Keratinocyte (primary cell): ENCODE measurements at regions not wholly inside any gene's neighbourhood (a gene's known extent, or its start where the extent isn't known, plus 50 kb on each side); places are given as distances from the start of the nearest gene placed in this dataset.

Source experiments
- DNase-seq: peaks from one replicate; pipeline ENCODE4 v3.0.0-alpha.2; 2011; ENCODE audit warnings: low read depth, missing footprints, low spot score
- FAIRE-seq: peaks from 2 replicates; lab custom pipeline; 2011; peaks lifted over from hg19 to GRCh38; lab: Jason Lieb, UNC
- H2AFZ ChIP-seq: 2 replicates; pipeline ENCODE4 v1.6.0; 2012; ENCODE audit warnings: low read length, control low read depth, inconsistent platforms; ENCODE audit not compliant: control insufficient read depth
- H3K27ac ChIP-seq: 2 replicates; pipeline ENCODE4 v1.5.1; 2011; ENCODE audit warnings: low read length; ENCODE audit not compliant: control insufficient read depth, insufficient read depth
- H3K27me3 ChIP-seq: 3 replicates; pipeline ENCODE4 v1.6.0; 2011; ENCODE audit warnings: low read length; ENCODE audit not compliant: control insufficient read depth, insufficient read depth; ENCODE audit errors: extremely low read depth
- H3K36me3 ChIP-seq, 2 experiments: 2 replicates in 1 of 2; 3 replicates in 1 of 2; pipeline ENCODE4 v1.5.1; 2011; ENCODE audit warnings: low read length in 2 of 2, mild to moderate bottlenecking in 1 of 2; ENCODE audit not compliant: control insufficient read depth in 2 of 2, insufficient read depth in 2 of 2; ENCODE audit errors: extremely low read depth in 1 of 2
- H3K4me1 ChIP-seq: 3 replicates; pipeline ENCODE4 v1.5.1; 2011; ENCODE audit warnings: low read length; ENCODE audit not compliant: control insufficient read depth, insufficient read depth; ENCODE audit errors: extremely low read depth
- H3K4me2 ChIP-seq: 3 replicates; pipeline ENCODE4 v1.6.0; 2011; ENCODE audit warnings: low read depth, low read length; ENCODE audit not compliant: control insufficient read depth, insufficient read depth; ENCODE audit errors: extremely low read depth
- H3K4me3 ChIP-seq, 3 experiments: fragments of 200-600 bp in 1 of 3; sonication (generic) in 1 of 3; 2 replicates in 2 of 3; 3 replicates in 1 of 3; pipeline ENCODE4 v1.5.1; 2011 to 2016; ENCODE audit warnings: low read length in 3 of 3, mild to moderate bottlenecking in 3 of 3, control low read depth in 2 of 3, inconsistent platforms in 1 of 3, low read depth in 1 of 3, mixed read lengths in 1 of 3, mixed run types in 1 of 3, moderate library complexity in 1 of 3; ENCODE audit not compliant: control insufficient read depth in 2 of 3, insufficient read depth in 2 of 3; ENCODE audit errors: extremely low read depth in 1 of 3
- H3K79me2 ChIP-seq: 2 replicates; pipeline ENCODE4 v1.6.0; 2012; ENCODE audit warnings: low read length; ENCODE audit not compliant: control insufficient read depth, insufficient read depth
- H3K9ac ChIP-seq: 3 replicates; pipeline ENCODE4 v1.6.0; 2011; ENCODE audit warnings: low read length; ENCODE audit not compliant: control insufficient read depth, insufficient read depth; ENCODE audit errors: extremely low read depth
- H3K9me1 ChIP-seq: 3 replicates; pipeline ENCODE4 v1.6.0; 2011; ENCODE audit warnings: low read length; ENCODE audit not compliant: control insufficient read depth, insufficient read depth; ENCODE audit errors: extremely low read depth
- H3K9me3 ChIP-seq: 2 replicates; pipeline ENCODE4 v1.5.1; 2012; ENCODE audit warnings: low read depth, low read length; ENCODE audit not compliant: control insufficient read depth
- H4K20me1 ChIP-seq: 3 replicates; pipeline ENCODE4 v1.6.0; 2011; ENCODE audit warnings: low read length; ENCODE audit not compliant: control insufficient read depth, insufficient read depth; ENCODE audit errors: extremely low read depth
- EZH2 ChIP-seq: IDR thresholded peaks from one replicate; pipeline ENCODE4 v1.6.1; 2012; ENCODE audit warnings: inconsistent platforms, mild to moderate bottlenecking, low read length, moderate library complexity
- dilution Hi-C: fragments of 300-500 bp; cut with MboI; formaldehyde crosslinking; loops from one replicate; pipeline ENCODE4 v1.7.0; 2020; ENCODE audit warnings: low sequenced_read_pairs; ENCODE audit not compliant: extremely low pct_ligation_motif_present
- TF ChIP-seq, protein P1 (sequence below), 3 experiments: IDR thresholded peaks in 1 of 3; conservative IDR thresholded peaks in 1 of 3; optimal IDR thresholded peaks in 1 of 3; 2 replicates in 2 of 3; 3 replicates in 1 of 3; pipeline versions ENCODE3 to v1.5.1; 2011; ENCODE audit warnings: low read length in 3 of 3, mild to moderate bottlenecking in 3 of 3, moderate library complexity in 2 of 3, control low read depth in 1 of 3, inconsistent platforms in 1 of 3; ENCODE audit not compliant: insufficient read depth in 2 of 3; ENCODE audit errors: extremely low read depth in 1 of 3

DNA sequence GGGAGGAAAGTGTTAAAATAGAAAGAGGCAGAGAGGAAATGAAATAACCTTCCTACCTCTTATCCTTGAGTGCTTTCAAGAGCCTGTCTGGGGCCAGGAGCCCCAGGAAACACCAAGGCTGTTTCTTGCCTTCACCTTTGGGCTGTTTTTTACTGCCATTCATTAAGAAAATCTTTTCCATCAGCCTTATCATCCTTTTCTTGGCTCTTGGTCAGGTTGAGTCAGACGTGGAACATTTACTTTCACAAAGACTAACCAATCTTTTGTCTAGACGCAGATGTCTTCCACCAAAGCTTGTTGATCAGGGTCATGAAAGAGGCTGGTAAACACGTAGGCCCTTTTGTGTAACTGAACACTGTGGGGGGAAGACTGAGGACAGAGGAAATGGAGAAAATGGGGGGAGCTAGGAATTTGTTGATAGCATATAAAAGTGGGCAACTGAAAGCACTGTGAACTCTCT is 151.0 kb upstream of the THBS1 start:
- H3K9ac ChIP-seq: no peak overlapping the region
- TF ChIP-seq, protein P1, sequence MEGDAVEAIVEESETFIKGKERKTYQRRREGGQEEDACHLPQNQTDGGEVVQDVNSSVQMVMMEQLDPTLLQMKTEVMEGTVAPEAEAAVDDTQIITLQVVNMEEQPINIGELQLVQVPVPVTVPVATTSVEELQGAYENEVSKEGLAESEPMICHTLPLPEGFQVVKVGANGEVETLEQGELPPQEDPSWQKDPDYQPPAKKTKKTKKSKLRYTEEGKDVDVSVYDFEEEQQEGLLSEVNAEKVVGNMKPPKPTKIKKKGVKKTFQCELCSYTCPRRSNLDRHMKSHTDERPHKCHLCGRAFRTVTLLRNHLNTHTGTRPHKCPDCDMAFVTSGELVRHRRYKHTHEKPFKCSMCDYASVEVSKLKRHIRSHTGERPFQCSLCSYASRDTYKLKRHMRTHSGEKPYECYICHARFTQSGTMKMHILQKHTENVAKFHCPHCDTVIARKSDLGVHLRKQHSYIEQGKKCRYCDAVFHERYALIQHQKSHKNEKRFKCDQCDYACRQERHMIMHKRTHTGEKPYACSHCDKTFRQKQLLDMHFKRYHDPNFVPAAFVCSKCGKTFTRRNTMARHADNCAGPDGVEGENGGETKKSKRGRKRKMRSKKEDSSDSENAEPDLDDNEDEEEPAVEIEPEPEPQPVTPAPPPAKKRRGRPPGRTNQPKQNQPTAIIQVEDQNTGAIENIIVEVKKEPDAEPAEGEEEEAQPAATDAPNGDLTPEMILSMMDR (optimal IDR thresholded peaks at IDR 0.05 in 1 of 3, IDR thresholded peaks at IDR 0.05 in 1 of 3, conservative IDR thresholded peaks at IDR 0.05 in 1 of 3; ENCODE audit: extremely low read depth in 1 of 3, insufficient read depth in 2 of 3, low read length in 3 of 3): no peak
- TF ChIP-seq EZH2: no peak
- peak overlapping the region in 1 of 3 experiments; percentile 7 for H3K4me3 ChIP-seq
- peak overlapping the region; percentile 55 for H3K4me2 ChIP-seq
- no peaks in the 10 kb centered on the region for H3K36me3 ChIP-seq
- dilution Hi-C loops: no loop called here
- H3K9me3 ChIP-seq: no peaks in the 10 kb centered on the region
- H3K4me1 ChIP-seq: peaks cover 17% of the 10 kb centered on the region
- H2AFZ ChIP-seq: peak overlapping the region; percentile 67
- H3K27ac ChIP-seq: peak overlapping the region; percentile 61
- no peaks in the 10 kb centered on the region for H3K27me3 ChIP-seq
- no peaks in the 10 kb centered on the region for H3K79me2 ChIP-seq
- no peaks in the 10 kb centered on the region for H3K9me1 ChIP-seq
- DNase-seq (no peak), FAIRE-seq (peak; percentile 87)
- no peaks in the 10 kb centered on the region for H4K20me1 ChIP-seq

DNA sequence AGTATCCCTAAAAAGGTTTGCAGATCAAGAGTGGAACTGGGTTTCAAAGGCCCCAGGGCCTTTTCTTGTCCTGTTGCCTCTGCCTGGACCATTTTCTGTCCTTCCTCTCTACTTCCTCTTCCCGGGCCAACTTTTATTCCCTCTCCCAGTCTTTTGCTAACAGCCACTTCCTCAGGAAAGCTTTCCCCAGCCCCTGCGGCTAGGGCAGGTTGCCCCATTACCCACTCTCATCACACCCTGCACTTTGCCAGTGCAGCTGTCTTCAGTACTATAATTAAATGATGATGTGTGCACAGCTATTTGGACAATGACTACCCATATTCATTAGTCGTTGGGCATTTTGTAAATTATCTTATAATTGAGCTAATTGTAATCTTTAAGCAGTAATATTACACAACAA is 150.5 kb upstream of the THBS1 start:
- Histone ChIP-seq H3K27me3 (no peaks in the 10 kb centered on the region), H4K20me1 (no peaks in the 10 kb centered on the region), H3K9ac (no peak overlapping the region), H3K9me1 (no peaks in the 10 kb centered on the region), H3K36me3 (no peaks in the 10 kb centered on the region), H3K4me3 (peak overlapping the region in 1 of 3 experiments; percentile 7), H3K27ac (peak overlapping the region; percentile 61), H3K4me2 (peak overlapping the region; percentile 55), H3K4me1 (peaks cover 17% of the 10 kb centered on the region), H3K79me2 (no peaks in the 10 kb centered on the region), H3K9me3 (no peaks in the 10 kb centered on the region), H2AFZ (peak overlapping the region; percentile 67)
- dilution Hi-C loops: no loop called here
- no peak for FAIRE-seq
- DNase-seq: no peak
- TF ChIP-seq EZH2: no peak
- TF ChIP-seq, protein P1 (optimal IDR thresholded peaks at IDR 0.05 in 1 of 3, IDR thresholded peaks at IDR 0.05 in 1 of 3, conservative IDR thresholded peaks at IDR 0.05 in 1 of 3; ENCODE audit: extremely low read depth in 1 of 3, insufficient read depth in 2 of 3, low read length in 3 of 3): no peak
